IMR-90 (cell line): ENCODE measurements at regions not wholly inside any gene's neighbourhood (a gene's known extent, or its start where the extent isn't known, plus 50 kb on each side); places are given as distances from the start of the nearest gene placed in this dataset.

Source experiments
- ATAC-seq: fragments of 200-7000 bp; cut with Tn5 transposase; 2 replicates; pipeline ENCODE4 v1.9.1; 2020; ENCODE audit warnings: low read depth, mild to moderate bottlenecking, moderate library complexity
- BruUV-seq: library from RNA; stranded (reverse); fragments of 400-500 nt; replicated peaks from 2 replicates; lab custom pipeline; 2021; lab: Mats Ljungman, UMichigan
- CTCF ChIA-PET: fragments of 300-600 bp; formaldehyde crosslinking; extraction: SDS; loops from one replicate; lab custom pipeline; 2021; ENCODE audit warnings: antibody characterized with exemption; lab: Yijun Ruan, JAX
- POLR2A ChIA-PET: fragments of 300-600 bp; sonication (Branson Sonifier 250); formaldehyde crosslinking; loops from one replicate; lab custom pipeline; 2022; ENCODE audit warnings: antibody characterized with exemption; ENCODE audit not compliant: unreplicated experiment; lab: Charles Lee
- DNase-seq: peaks from one replicate; pipeline ENCODE4 v3.0.0; 2013
- H2AFZ ChIP-seq: replicated peaks from 2 replicates; pipeline ENCODE3; 2013; ENCODE audit warnings: low read length, mild to moderate bottlenecking; ENCODE audit not compliant: poor library complexity
- H2AK5ac ChIP-seq: 2 replicates; pipeline ENCODE4 v1.6.1; 2013; ENCODE audit warnings: low read depth, low read length, inconsistent platforms
- H2AK9ac ChIP-seq: replicated peaks from 2 replicates; pipeline ENCODE3; 2013; ENCODE audit warnings: mild to moderate bottlenecking, low read depth, low read length, moderate library complexity; ENCODE audit not compliant: poor library complexity
- H2BK120ac ChIP-seq: 2 replicates; pipeline ENCODE4 v1.6.1; 2013; ENCODE audit warnings: low read depth, low read length, inconsistent platforms
- H2BK15ac ChIP-seq: 3 replicates; pipeline ENCODE4 v1.6.1; 2013; ENCODE audit warnings: low read depth, low read length, inconsistent platforms
- H2BK20ac ChIP-seq: 2 replicates; pipeline ENCODE4 v1.6.1; 2013; ENCODE audit warnings: low read depth, mild to moderate bottlenecking, inconsistent platforms, low read length, moderate library complexity
- H2BK5ac ChIP-seq: 2 replicates; pipeline ENCODE4 v1.6.1; 2013; ENCODE audit warnings: mild to moderate bottlenecking, low read depth, low read length, inconsistent platforms; ENCODE audit not compliant: poor library complexity, severe bottlenecking
- H3K14ac ChIP-seq: replicated peaks from 2 replicates; pipeline ENCODE4 v1.6.1; 2013; ENCODE audit warnings: low read depth, low read length, inconsistent platforms
- H3K18ac ChIP-seq: 2 replicates; pipeline ENCODE4 v1.6.1; 2013; ENCODE audit warnings: low read depth, low read length, control low read depth
- H3K23ac ChIP-seq: 2 replicates; pipeline ENCODE4 v1.6.1; 2013; ENCODE audit warnings: low read depth, low read length, inconsistent platforms
- H3K27ac ChIP-seq: 2 replicates; pipeline ENCODE4 v1.5.1; 2013; ENCODE audit warnings: mild to moderate bottlenecking, control low read depth, low read length; ENCODE audit not compliant: insufficient read depth
- H3K27me3 ChIP-seq: 2 replicates; pipeline ENCODE4 v1.6.1; 2013; ENCODE audit warnings: low read length; ENCODE audit not compliant: control insufficient read depth, insufficient read depth
- H3K36me3 ChIP-seq: 2 replicates; pipeline ENCODE4 v1.6.1; 2013; ENCODE audit warnings: low read length, mixed read lengths; ENCODE audit not compliant: control insufficient read depth, insufficient read depth
- H3K4ac ChIP-seq: 2 replicates; pipeline ENCODE4 v1.6.1; 2013; ENCODE audit warnings: low read depth, low read length, inconsistent platforms
- H3K4me1 ChIP-seq: 2 replicates; pipeline ENCODE4 v1.6.1; 2013; ENCODE audit warnings: low read length, mixed read lengths; ENCODE audit not compliant: control insufficient read depth, insufficient read depth
- H3K4me2 ChIP-seq: 2 replicates; pipeline ENCODE4 v1.6.1; 2013; ENCODE audit warnings: low read depth, mild to moderate bottlenecking, control low read depth, low read length, moderate library complexity
- H3K4me3 ChIP-seq: 2 replicates; pipeline ENCODE4 v1.5.1; 2013; ENCODE audit warnings: low read depth, mild to moderate bottlenecking, control low read depth, low read length, moderate library complexity; ENCODE audit not compliant: insufficient read depth
- H3K56ac ChIP-seq: 2 replicates; pipeline ENCODE4 v1.6.1; 2013; ENCODE audit warnings: low read length, inconsistent platforms; ENCODE audit not compliant: insufficient read depth; ENCODE audit errors: extremely low read depth
- H3K79me1 ChIP-seq, 2 experiments: 2 replicates each; pipeline ENCODE4 v1.6.1; 2013; ENCODE audit warnings: low read length in 2 of 2, inconsistent platforms in 1 of 2, low read depth in 1 of 2
- H3K9ac ChIP-seq: 2 replicates; pipeline ENCODE4 v1.6.1; 2013; ENCODE audit warnings: low read depth, low read length, control low read depth
- H3K9me1 ChIP-seq: 2 replicates; pipeline ENCODE4 v1.6.1; 2013; ENCODE audit warnings: low read length, inconsistent platforms; ENCODE audit not compliant: insufficient read depth
- H3K9me3 ChIP-seq: 2 replicates; pipeline ENCODE4 v1.6.1; 2013; ENCODE audit warnings: low read length; ENCODE audit not compliant: control insufficient read depth, insufficient read depth
- H4K20me1 ChIP-seq: 2 replicates; pipeline ENCODE4 v1.6.1; 2013; ENCODE audit warnings: low read length, inconsistent platforms; ENCODE audit not compliant: insufficient read depth
- H4K5ac ChIP-seq: 2 replicates; pipeline ENCODE4 v1.6.1; 2013; ENCODE audit warnings: mild to moderate bottlenecking, low read depth, low read length, control low read depth
- H4K8ac ChIP-seq, 2 experiments: 2 replicates each; pipeline ENCODE4 v1.6.1; 2013; ENCODE audit warnings: low read depth in 2 of 2, low read length in 2 of 2, control low read depth in 1 of 2, inconsistent platforms in 1 of 2
- H4K91ac ChIP-seq: 2 replicates; pipeline ENCODE4 v1.6.1; 2013; ENCODE audit warnings: low read depth, low read length, inconsistent platforms; ENCODE audit not compliant: insufficient read depth
- BHLHE40 ChIP-seq: fragments of 150-350 bp; IDR thresholded peaks from 2 replicates; pipeline ENCODE4 v1.6.1; 2016; ENCODE audit warnings: mild to moderate bottlenecking, low read depth, low read length
- CEBPB ChIP-seq: IDR thresholded peaks from 2 replicates; pipeline ENCODE4 v1.6.1; 2012; ENCODE audit warnings: low read depth, low read length, improper control_type of control experiment
- CHD1 ChIP-seq: IDR thresholded peaks from 2 replicates; pipeline ENCODE4 v1.6.1; 2012; ENCODE audit warnings: low read depth, low read length, improper control_type of control experiment
- FOS ChIP-seq: fragments of 150-350 bp; IDR thresholded peaks from 2 replicates; pipeline ENCODE4 v1.6.1; 2016; ENCODE audit warnings: low read depth, low read length
- MAFK ChIP-seq: IDR thresholded peaks from 2 replicates; pipeline ENCODE4 v1.6.1; 2012; ENCODE audit warnings: low read depth, low read length, improper control_type of control experiment
- MAZ ChIP-seq: IDR thresholded peaks from 2 replicates; pipeline ENCODE4 v1.6.1; 2012; ENCODE audit warnings: low read depth, mild to moderate bottlenecking, low read length, improper control_type of control experiment, moderate library complexity, borderline replicate concordance
- MXI1 ChIP-seq: IDR thresholded peaks from 2 replicates; pipeline ENCODE4 v1.6.1; 2012; ENCODE audit warnings: low read depth, mild to moderate bottlenecking, low read length, moderate library complexity, borderline replicate concordance
- NFE2L2 ChIP-seq: fragments of 150-350 bp; IDR thresholded peaks from 2 replicates; pipeline ENCODE4 v1.6.1; 2016; ENCODE audit warnings: low read depth, mild to moderate bottlenecking, low read length
- POLR2A ChIP-seq: IDR thresholded peaks from 2 replicates; pipeline ENCODE4 v1.6.1; 2012; ENCODE audit warnings: mild to moderate bottlenecking, low read depth, low read length
- RAD21 ChIP-seq: IDR thresholded peaks from 2 replicates; pipeline ENCODE4 v1.6.1; 2012; ENCODE audit warnings: low read length, improper control_type of control experiment
- RCOR1 ChIP-seq: IDR thresholded peaks from 2 replicates; pipeline ENCODE4 v1.6.1; 2012; ENCODE audit warnings: mild to moderate bottlenecking, low read length, improper control_type of control experiment; ENCODE audit not compliant: insufficient replicate concordance
- RFX5 ChIP-seq: IDR thresholded peaks from 2 replicates; pipeline ENCODE4 v1.8.0; 2012; ENCODE audit warnings: low read depth, mild to moderate bottlenecking, low read length, moderate library complexity
- SMC3 ChIP-seq: fragments of 150-350 bp; IDR thresholded peaks from 2 replicates; pipeline ENCODE4 v1.6.1; 2016; ENCODE audit warnings: low read depth, mild to moderate bottlenecking, antibody characterized with exemption, low read length, moderate library complexity
- WGBS, 2 experiments: methylation state at CpG; one replicate each; pipeline versions ENCODE4 v1.1.5 to v1.1.7; 2013; ENCODE audit warnings: missing lambda C conversion rate in 2 of 2; ENCODE audit not compliant: insufficient read length in 1 of 2; ENCODE audit errors: extremely low coverage in 2 of 2; 5-methylcytosine and 5-hydroxymethylcytosine counted together
- dilution Hi-C: fragments of 300-500 bp; cut with HindIII; formaldehyde crosslinking; loops from one replicate; pipeline ENCODE4 v1.14.3; 2018; ENCODE audit warnings: low sequenced_read_pairs; ENCODE audit not compliant: unreplicated experiment
- in situ Hi-C: fragments of 300-500 bp; cut with MboI; formaldehyde crosslinking; loops from 3 replicates; pipeline ENCODE4 v1.14.3; 2019; ENCODE audit warnings: low sequenced_read_pairs, inconsistent platforms, mixed read lengths
- intact Hi-C: fragments of 100-400 bp; cut with micrococcal nuclease; formaldehyde crosslinking; loops from 2 replicates; pipeline ENCODE4 v1.10.0; 2022
- TF ChIP-seq, protein P1 (sequence below): conservative IDR thresholded peaks from 2 replicates; pipeline ENCODE4 v1.5.1; 2012; ENCODE audit warnings: mild to moderate bottlenecking, low read depth, low read length, improper control_type of control experiment
- TF ChIP-seq, protein P2 (sequence below): fragments of 150-350 bp; IDR thresholded peaks from 2 replicates; pipeline ENCODE4 v1.6.1; 2017; ENCODE audit warnings: mild to moderate bottlenecking, antibody characterized with exemption, low read length, low read depth
- TF ChIP-seq, protein P3 (sequence below): fragments of 150-350 bp; IDR thresholded peaks from 2 replicates; pipeline ENCODE4 v1.6.1; 2016; ENCODE audit warnings: low read depth, mild to moderate bottlenecking, low read length, moderate library complexity, borderline replicate concordance

DNA sequence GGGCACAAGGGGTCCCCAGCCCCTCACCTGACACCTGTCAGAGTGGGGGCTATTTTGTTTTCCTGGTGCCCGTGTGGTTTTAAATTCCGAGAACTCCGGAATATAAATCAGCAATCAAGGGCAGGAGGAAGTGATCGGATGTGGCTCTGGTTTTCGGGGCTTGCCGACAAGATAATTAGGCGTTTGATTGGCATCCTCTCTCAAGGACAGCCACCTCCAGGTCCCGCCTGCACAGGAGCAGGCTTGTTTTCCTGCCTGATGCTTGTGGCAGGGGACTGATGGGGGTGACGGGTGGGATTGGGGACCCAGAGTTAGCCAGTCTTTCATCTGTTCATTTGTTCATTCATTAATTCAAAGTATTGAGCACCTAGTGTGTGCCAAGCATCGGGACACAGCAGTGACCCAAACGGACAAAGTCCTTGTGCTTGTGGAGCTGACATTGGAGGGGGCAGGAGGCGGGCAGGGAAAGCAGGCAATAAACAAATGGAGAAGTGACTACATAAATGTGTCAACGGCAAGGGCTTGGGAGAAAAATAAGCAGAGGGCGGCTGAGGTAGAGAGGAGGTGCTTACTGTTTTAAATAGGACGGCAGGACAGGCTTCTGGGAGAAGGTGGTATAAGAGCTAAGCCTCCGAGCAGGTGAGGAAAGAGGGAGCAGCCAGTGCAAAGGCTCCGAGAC lies 166.5 kb downstream of the PHETA1 start:
- H2AFZ ChIP-seq = no peak overlapping the region
- no peak overlapping the region for H4K8ac ChIP-seq
- no TSS peak for BruUV-seq
- WGBS, 2 experiments = 27% methylated on average over 6 of the region's 17 CpGs; no CpG with 5 or more reads in 1 of the 2 experiments
- H3K36me3 ChIP-seq = no peaks in the 10 kb centered on the region
- no peaks in the 10 kb centered on the region; the same call in 1 of the 2 replicates for H3K9me1 ChIP-seq
- no peak overlapping the region for H3K9ac ChIP-seq
- no peak overlapping the region for H3K14ac ChIP-seq
- H3K79me1 ChIP-seq = no peaks in the 10 kb centered on the region
- H2AK9ac ChIP-seq = no peak overlapping the region
- no peak overlapping the region for H2AK5ac ChIP-seq
- TF ChIP-seq, protein P1, sequence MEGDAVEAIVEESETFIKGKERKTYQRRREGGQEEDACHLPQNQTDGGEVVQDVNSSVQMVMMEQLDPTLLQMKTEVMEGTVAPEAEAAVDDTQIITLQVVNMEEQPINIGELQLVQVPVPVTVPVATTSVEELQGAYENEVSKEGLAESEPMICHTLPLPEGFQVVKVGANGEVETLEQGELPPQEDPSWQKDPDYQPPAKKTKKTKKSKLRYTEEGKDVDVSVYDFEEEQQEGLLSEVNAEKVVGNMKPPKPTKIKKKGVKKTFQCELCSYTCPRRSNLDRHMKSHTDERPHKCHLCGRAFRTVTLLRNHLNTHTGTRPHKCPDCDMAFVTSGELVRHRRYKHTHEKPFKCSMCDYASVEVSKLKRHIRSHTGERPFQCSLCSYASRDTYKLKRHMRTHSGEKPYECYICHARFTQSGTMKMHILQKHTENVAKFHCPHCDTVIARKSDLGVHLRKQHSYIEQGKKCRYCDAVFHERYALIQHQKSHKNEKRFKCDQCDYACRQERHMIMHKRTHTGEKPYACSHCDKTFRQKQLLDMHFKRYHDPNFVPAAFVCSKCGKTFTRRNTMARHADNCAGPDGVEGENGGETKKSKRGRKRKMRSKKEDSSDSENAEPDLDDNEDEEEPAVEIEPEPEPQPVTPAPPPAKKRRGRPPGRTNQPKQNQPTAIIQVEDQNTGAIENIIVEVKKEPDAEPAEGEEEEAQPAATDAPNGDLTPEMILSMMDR = no peak
- TF ChIP-seq CHD1 = no peak
- no peak for TF ChIP-seq MAZ
- TF ChIP-seq RAD21 = no peak
- TF ChIP-seq MAFK = no peak
- TF ChIP-seq NFE2L2 = no peak
- TF ChIP-seq BHLHE40 = no peak
- TF ChIP-seq FOS = no peak
- TF ChIP-seq CEBPB = no peak
- no peak for TF ChIP-seq POLR2A
- TF ChIP-seq SMC3 = no peak
- TF ChIP-seq MXI1 = no peak
- TF ChIP-seq RCOR1 = no peak
- TF ChIP-seq, protein P2, sequence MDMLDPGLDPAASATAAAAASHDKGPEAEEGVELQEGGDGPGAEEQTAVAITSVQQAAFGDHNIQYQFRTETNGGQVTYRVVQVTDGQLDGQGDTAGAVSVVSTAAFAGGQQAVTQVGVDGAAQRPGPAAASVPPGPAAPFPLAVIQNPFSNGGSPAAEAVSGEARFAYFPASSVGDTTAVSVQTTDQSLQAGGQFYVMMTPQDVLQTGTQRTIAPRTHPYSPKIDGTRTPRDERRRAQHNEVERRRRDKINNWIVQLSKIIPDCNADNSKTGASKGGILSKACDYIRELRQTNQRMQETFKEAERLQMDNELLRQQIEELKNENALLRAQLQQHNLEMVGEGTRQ = no peak
- TF ChIP-seq, protein P3, sequence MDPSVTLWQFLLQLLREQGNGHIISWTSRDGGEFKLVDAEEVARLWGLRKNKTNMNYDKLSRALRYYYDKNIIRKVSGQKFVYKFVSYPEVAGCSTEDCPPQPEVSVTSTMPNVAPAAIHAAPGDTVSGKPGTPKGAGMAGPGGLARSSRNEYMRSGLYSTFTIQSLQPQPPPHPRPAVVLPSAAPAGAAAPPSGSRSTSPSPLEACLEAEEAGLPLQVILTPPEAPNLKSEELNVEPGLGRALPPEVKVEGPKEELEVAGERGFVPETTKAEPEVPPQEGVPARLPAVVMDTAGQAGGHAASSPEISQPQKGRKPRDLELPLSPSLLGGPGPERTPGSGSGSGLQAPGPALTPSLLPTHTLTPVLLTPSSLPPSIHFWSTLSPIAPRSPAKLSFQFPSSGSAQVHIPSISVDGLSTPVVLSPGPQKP = no peak
- TF ChIP-seq RFX5 = no peak
- no peak overlapping the region for H3K27ac ChIP-seq
- H4K5ac ChIP-seq = no peak overlapping the region
- dilution Hi-C loops (no loop called here), intact Hi-C loops (no loop called here), in situ Hi-C loops (no loop called here)
- CTCF ChIA-PET = no interaction called here
- H3K4ac ChIP-seq = no peak overlapping the region
- no peak overlapping the region for H2BK20ac ChIP-seq
- H3K4me3 ChIP-seq = no peak overlapping the region
- no peak overlapping the region for H2BK5ac ChIP-seq
- no peaks in the 10 kb centered on the region for H4K20me1 ChIP-seq
- H2BK120ac ChIP-seq = no peak overlapping the region
- ATAC-seq (no peak), DNase-seq (no peak)
- no peak overlapping the region for H3K4me2 ChIP-seq
- no peaks in the 10 kb centered on the region; the same call in 1 of the 2 replicates for H3K27me3 ChIP-seq
- no peaks in the 10 kb centered on the region for H3K4me1 ChIP-seq
- H3K56ac ChIP-seq = no peak overlapping the region
- POLR2A ChIA-PET = no interaction called here
- H3K23ac ChIP-seq = no peak overlapping the region
- no peak overlapping the region for H4K91ac ChIP-seq
- no peak overlapping the region for H2BK15ac ChIP-seq
- no peak overlapping the region for H3K18ac ChIP-seq
- no peaks in the 10 kb centered on the region for H3K9me3 ChIP-seq
